ENCODE measurements at regions not wholly inside any gene's neighbourhood (a gene's known extent, or its start where the extent isn't known, plus 50 kb on each side); places are given as distances from the start of the nearest gene placed in this dataset.
"Not testable (repeated sequence)": the region's sequence is repeated elsewhere in the genome, so short reads cannot be mapped to it uniquely, and the experiment has no call there.

DNA sequence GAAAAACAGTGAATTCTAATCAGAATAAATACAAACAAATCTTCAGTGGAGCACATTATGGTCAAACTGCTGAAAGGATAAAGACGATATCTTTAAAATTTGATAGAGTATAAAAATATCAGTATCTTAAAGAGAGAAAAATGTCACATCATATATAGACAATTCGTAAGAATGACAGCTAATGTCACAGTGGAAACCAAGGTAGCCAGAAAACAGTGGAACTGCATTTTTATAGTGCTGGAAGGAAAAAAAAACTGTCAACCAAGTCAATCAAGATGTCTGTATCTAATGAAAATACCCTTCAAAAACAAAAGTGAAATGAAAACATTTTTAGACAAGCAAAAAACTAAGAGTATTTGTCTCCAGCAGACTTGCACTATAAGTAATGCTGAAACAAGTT is 73.4 kb upstream of the HMGXB4 start:
- no peak for DNase-seq (ENCODE audit: low read depth)

DNA sequence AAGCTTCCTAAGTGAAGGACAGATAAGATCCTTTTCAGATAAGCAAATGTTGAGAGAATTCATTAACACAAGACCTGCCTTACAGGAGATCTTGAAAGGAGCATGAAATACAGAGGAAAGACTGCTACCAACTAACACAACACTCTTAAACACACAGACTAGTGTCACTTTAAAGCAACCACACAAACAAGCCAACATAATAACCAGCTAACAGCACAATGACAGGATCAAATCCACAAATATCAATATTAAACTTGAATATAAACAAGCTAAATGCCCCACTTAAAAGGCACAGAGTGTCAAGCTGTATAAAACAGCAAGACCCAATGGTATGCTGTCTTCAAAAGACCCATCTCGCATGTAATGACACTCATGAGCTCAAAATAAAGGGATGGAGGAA is 70.8 kb upstream of the HMGXB4 start:
- DNase-seq (ENCODE audit: low read depth) = no peak

- not testable (repeated sequence) for DNase-seq (ENCODE audit: low read depth)
Measured at GRCh38 chr22:35188930-35189329, 68.4 kb upstream of the HMGXB4 start.

GRCh38 chr22:35189559-35189958 is 67.7 kb upstream of the HMGXB4 start:
- DNase-seq (ENCODE audit: low read depth) = no peak

DNA sequence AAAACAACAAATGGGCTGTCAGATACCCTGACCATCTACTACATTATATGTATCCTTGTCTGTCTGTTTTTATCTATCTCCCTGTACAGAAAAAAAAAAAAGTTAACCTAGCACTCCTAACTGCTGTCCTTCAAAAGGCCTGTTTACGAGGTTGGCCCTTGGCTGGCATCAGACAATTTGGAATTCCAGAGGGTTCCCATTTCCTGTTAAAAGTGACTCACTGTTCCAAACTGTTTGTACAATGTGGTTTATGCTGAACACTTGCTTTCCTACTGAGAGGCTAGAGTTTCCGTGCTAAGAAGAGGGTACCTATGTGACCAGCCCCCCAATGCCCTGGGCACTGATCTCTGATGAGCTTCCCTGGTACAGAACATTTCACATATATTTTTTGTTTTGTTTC is 65.9 kb upstream of the HMGXB4 start:
- no peak for DNase-seq (ENCODE audit: low read depth)

DNA sequence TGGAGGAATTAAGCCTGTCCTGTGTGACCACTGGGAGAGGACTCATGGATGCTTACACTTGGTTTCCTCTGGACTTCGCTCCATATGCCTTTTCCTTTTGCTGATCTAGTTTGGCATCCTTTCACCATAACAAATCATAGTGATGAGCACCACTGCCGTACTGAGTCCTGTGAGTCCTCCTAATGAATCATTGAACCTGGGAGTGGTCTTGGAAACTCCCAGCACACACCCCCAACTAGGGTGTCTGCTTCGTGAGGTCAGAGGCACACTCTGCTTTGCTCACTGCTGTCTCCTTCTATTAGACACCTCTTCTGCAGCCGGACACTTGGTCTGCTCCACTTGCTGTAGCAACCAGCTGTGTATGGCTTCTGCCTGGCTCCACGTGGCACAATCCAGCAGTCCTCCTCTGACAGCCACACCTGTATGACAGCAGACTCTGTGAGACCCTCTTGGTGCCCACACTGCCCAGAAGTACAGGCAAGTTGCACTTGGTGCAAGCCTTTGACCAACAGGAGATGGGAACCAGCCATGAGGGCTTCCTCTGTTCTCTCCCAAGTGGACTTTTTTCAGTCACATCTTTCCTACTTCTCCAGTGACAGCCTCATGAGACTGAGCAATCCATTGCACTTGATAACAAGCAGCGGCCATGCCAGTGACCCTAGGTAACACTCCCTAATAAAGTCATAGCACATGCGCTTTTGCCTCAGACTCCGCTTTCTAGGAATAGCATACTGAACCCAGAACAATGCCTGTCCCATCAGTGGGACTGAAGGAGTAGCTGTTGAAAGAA is 65.0 kb upstream of the HMGXB4 start:
- DNase-seq (ENCODE audit: low read depth) = no peak

GRCh38 chr22:35195226-35195625 is 62.1 kb upstream of the HMGXB4 start:
- no peak for DNase-seq (ENCODE audit: low read depth)

GRCh38 chr22:35195821-35196220 is 61.5 kb upstream of the HMGXB4 start:
- no peak for DNase-seq (ENCODE audit: low read depth)

- DNase-seq (ENCODE audit: low read depth) = no peak
Measured at GRCh38 chr22:35197071-35197470, 60.2 kb upstream of the HMGXB4 start.

DNA sequence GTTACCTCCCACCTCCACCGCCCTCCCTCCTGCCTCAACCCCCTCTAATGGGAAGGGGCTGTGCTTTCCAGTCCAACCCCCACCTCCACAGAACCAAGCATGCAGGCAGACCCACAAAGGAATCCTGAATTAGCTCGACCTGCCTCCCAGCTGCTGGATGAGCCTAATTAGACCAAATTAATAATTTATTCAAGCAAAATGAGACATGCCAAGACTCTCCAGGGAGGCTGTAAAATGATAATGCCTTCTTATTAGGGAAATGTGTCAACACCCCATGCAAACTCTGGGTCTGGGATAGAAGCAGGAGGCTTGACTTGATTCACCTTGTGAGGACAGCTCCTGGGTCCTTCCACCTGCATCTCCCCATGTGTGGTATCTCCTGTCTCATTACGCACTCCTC is 59.4 kb upstream of the HMGXB4 start:
- no peak for DNase-seq (ENCODE audit: low read depth)

- no peak for DNase-seq (ENCODE audit: low read depth)
Measured at GRCh38 chr22:35198738-35199137, 58.6 kb upstream of the HMGXB4 start.

GRCh38 chr22:35202376-35202775 is 54.9 kb upstream of the HMGXB4 start:
- DNase-seq (ENCODE audit: low read depth) = no peak

- no peak for DNase-seq (ENCODE audit: low read depth)
Measured at GRCh38 chr22:35203583-35203982, 53.7 kb upstream of the HMGXB4 start.

DNA sequence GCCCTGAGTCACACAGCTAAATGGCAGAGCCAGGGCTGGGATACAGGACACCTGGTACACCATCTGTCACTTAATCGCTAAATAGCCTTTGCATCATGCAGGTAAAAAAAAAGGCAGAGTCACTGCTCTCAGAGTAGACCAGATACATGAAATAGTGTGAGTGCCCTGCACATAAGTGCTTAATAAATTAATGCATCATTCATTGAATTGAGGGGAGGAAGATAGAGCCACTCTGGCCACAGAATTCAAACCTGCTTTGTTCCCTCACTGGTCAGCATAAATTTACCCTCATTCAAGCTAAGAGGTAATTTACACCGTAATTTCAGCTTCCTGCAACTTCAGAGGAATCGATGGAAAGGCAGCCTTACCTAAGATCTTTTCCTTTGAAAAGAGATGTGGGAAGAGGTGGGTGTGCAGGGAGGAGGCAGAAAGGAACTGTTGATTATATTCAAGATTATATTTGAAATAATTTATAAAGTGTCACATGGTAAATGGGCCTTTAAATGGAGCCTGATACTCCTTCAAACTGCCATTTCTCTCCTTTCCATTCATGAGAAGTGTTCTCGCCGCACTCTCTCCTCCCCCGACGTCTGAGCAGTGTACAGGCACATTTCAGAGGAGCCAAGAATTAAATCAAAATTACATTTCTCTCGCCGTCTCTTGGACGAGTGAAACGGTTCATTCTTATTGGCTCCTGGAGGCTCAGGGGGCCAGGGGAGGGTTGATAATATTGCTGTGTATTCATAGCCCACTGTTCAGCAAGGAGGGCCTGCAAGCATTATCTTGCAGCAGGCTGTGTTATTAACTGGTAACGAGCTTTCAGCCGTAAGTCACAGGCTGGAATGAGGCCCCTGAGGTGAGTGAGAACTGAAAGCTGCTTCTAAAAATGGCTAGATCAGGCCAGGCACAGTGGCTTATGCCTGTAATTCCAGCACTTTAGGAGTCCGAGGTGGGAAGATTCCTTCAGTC is 52.2 kb upstream of the HMGXB4 start:
- no peak for DNase-seq (ENCODE audit: low read depth)

DNA sequence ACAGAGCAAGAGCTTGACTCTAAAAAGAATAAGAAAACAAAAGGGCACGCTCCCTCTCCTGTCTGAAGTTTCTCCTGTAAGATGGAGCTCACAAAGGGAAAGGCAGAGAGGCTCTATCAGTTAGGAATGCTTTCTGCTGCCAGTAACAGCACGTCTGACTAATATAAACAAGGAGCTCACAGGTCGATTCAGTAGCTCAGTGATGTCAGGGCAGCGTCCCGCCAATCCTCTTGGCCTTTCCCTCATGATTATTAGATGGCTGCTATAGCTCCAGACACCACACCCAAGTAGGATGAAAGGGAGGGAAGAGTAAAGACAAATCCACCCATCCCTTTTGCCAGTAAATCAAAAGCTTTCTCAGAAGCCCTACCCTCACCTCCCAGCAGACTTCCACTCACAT is 51.3 kb upstream of the HMGXB4 start:
- DNase-seq (ENCODE audit: low read depth) = no peak

DNA sequence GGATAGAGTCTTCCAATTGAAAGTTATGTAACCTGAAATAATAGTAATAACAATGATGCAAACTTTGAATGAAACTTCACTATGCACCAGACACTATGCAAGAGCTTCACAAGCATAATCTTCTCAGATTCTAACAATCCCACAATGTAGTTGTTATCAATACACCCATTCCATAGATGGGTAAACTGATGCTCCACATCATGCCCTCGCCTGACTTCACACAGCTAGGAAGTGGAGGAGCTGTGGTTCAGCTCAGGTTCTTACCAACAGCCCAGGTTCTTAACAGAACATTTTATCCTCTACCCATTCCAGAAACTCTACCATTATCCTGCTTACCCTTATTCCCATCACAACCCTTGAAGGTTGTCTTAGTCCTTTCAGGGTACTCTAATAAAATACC is 50.4 kb upstream of the HMGXB4 start:
- no peak for DNase-seq (ENCODE audit: low read depth)

Data from stimulated activated CD8-positive, alpha-beta memory T cell treated with anti-CD3 and anti-CD28 coated beads, Interleukin-15, amount 100 ng/mL, for 1 hour (primary cell).